Activated T-cell treated with anti-CD3 and anti-CD28 coated beads, Interleukin-2, amount 50 U/mL, for 4 hours (primary cell): ENCODE measurements at regions not wholly inside any gene's neighbourhood (a gene's known extent, or its start where the extent isn't known, plus 50 kb on each side); places are given as distances from the start of the nearest gene placed in this dataset.
"Not testable (repeated sequence)": the region's sequence is repeated elsewhere in the genome, so short reads cannot be mapped to it uniquely, and the experiment has no call there.

Source experiments
- ATAC-seq, 2 donors: fragments of 200-7000 bp; cut with Tn5 transposase; one replicate each; pipeline ENCODE4 v1.10.0; 2021
- DNase-seq: peaks from one replicate; pipeline ENCODE4 v3.0.0-alpha.2; 2020
- H3K27me3 Mint-ChIP-seq: one replicate; pipeline ENCODE4 v1.8.0; 2021; ENCODE audit warnings: low read depth, mixed read lengths
- H3K36me3 Mint-ChIP-seq: one replicate; pipeline ENCODE4 v1.8.0; 2022; ENCODE audit warnings: mixed read lengths; ENCODE audit not compliant: insufficient read depth
- H3K4me1 Mint-ChIP-seq: one replicate; pipeline ENCODE4 v1.8.0; 2021; ENCODE audit warnings: low read depth, mixed read lengths
- H3K4me3 Mint-ChIP-seq: one replicate; pipeline ENCODE4 v1.8.0; 2021; ENCODE audit warnings: mild to moderate bottlenecking, moderate library complexity, mixed read lengths
- H3K9me3 Mint-ChIP-seq: one replicate; pipeline ENCODE4 v1.8.0; 2021; ENCODE audit warnings: mixed read lengths

- no peaks in the 10 kb centered on the region for H3K4me1 Mint-ChIP-seq
Measured at GRCh38 chr9:85443190-85443598, 298.6 kb downstream of the AGTPBP1 start.

DNA sequence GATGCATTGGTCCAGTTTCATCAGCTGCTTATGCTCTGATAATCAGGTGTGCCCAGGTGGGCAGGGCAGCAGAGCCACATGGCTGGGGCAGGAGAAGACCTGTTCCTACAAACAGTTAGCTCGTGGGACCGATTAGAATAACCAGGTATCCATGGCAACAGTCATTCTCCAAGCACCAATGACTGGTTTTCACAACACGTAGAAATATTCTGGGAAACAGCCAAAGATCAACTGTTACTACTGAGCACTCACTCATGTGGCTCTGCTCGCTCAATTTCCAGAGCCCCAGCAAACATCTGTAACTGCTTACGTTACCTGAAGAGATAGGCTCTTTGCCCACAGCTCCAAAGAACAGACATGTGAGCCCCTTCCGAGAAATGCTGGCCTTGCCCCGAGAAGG is 302.0 kb downstream of the AGTPBP1 start:
- Mint-ChIP-seq H3K9me3 (no peaks in the 10 kb centered on the region), H3K4me1 (no peaks in the 10 kb centered on the region), H3K27me3 (no peaks in the 10 kb centered on the region), H3K4me3 (no peak overlapping the region), H3K36me3 (no peaks in the 10 kb centered on the region)
- no peak for DNase-seq
- ATAC-seq: no peak

More at GRCh38 chr9:85443190-85443598, 298.6 kb downstream of the AGTPBP1 start:
- ATAC-seq (no peak), DNase-seq (no peak)
- H3K36me3 Mint-ChIP-seq: no peaks in the 10 kb centered on the region
- peaks cover 5% of the 10 kb centered on the region for H3K9me3 Mint-ChIP-seq
- H3K4me3 Mint-ChIP-seq: no peak overlapping the region
- no peaks in the 10 kb centered on the region for H3K27me3 Mint-ChIP-seq

- not testable (repeated sequence) for H3K4me1 Mint-ChIP-seq, DNase-seq, H3K9me3 Mint-ChIP-seq, ATAC-seq, H3K4me3 Mint-ChIP-seq, H3K36me3 Mint-ChIP-seq
- peaks cover 13% of the 10 kb centered on the region for H3K27me3 Mint-ChIP-seq
Measured at GRCh38 chr9:85433956-85434355, 307.8 kb downstream of the AGTPBP1 start.

DNA sequence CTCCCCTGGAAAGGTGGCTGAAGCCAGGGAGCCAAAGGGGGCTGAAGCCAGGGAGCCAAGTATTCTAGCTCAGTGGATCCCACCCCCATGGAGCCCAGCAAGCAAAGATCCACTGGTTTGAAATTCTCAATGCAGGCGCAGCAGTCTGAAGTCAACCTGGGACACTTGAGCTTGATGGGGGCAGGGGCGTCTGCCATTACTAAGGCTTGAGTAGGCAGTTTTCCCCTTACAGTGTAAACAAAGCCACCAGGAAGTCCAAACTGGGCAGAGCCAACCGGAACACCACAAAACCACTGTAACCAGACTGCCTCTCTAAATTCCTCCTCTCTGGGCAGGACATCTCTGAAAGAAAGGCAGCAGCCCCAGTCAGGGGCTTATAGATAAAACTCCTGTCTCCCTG is 308.2 kb downstream of the AGTPBP1 start:
- H3K9me3 Mint-ChIP-seq, H3K36me3 Mint-ChIP-seq, H3K4me3 Mint-ChIP-seq, ATAC-seq, H3K4me1 Mint-ChIP-seq, DNase-seq: not testable (repeated sequence)
- peaks cover 17% of the 10 kb centered on the region for H3K27me3 Mint-ChIP-seq

DNA sequence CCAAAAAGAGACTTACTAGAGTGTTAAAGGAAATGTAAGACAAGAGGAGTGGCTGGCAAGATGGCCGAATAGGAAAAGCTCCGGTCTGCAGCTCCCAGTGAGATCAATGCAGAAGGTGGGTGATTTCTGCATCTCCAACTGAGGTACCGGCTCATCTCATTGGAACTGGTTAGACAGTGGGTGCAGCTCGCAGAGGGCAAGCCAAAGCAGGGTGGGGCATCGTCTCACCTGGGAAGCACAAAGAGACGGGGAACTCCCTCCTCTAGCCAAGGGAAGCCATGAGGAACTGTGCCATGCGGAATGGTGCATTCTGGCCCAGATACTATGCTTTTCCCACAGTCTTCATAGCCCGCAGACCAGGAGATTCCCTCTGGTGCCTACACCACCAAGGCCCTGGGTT is 308.7 kb downstream of the AGTPBP1 start:
- Mint-ChIP-seq H3K4me1 (no peaks in the 10 kb centered on the region), H3K36me3 (no peaks in the 10 kb centered on the region), H3K4me3 (no peak overlapping the region), H3K27me3 (peaks cover 19% of the 10 kb centered on the region), H3K9me3 (no peaks in the 10 kb centered on the region)
- DNase-seq (no peak), ATAC-seq (no peak)

DNA sequence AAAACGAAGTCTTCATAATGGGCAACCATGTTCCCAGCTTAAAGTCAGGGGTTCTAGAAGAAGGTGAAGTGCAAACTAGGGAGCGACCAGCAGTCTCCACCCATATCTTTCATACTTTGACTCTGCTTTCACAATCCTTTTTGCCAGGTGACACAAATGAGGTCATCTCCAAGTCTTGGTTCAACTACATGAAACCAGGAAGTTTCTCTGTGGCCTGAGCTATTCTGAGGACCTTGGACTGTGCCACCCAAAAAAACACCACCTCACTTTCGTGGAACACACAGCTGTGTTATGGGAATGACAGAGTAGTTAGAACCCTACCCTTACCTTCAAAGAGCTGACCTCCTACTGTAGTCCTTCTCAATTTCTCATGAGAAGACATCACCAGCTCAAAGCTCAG is 309.2 kb downstream of the AGTPBP1 start:
- Mint-ChIP-seq H3K4me3 (no peak overlapping the region), H3K9me3 (no peaks in the 10 kb centered on the region), H3K4me1 (no peaks in the 10 kb centered on the region), H3K36me3 (no peaks in the 10 kb centered on the region), H3K27me3 (peaks cover 20% of the 10 kb centered on the region)
- DNase-seq: no peak
- ATAC-seq: no peak

- H3K4me1 Mint-ChIP-seq: no peaks in the 10 kb centered on the region
Measured at GRCh38 chr9:85431339-85432102, 310.2 kb downstream of the AGTPBP1 start.

DNA sequence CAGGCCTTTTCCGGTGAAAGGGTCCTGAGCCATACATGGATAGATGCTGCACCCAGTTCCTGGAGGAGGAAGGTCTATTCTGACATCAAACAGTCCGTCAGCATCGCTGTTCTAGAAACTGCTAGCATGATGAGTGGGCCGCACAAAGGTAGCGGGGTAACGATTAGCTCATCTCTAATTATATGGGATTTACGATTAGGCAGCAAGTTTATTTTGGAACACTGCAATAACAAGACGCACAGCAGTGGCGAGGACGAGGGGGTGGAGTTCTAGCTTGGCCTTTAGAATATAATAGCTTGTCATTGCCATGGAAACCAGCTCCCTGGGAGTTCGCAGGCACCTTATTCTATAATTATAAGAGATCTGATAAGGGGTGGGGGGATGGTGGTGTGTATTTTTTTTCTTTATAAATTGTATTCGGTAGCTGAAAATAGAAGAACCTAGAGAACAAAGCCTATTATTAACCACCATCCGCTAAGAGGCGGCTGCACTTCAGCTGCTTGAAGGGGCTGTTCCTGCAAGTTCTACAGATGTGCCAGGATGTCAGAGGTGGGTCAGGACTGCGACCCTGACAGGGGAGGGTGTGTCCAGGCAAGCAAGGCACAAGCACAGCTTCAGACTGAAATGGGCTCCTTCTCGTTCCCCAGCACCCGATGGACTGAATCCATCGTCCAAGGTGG is 311.0 kb downstream of the AGTPBP1 start:
- no peaks in the 10 kb centered on the region for H3K36me3 Mint-ChIP-seq
- no peak for DNase-seq
- H3K27me3 Mint-ChIP-seq: peaks cover 26% of the 10 kb centered on the region
- no peak overlapping the region for H3K4me3 Mint-ChIP-seq
- H3K9me3 Mint-ChIP-seq: no peaks in the 10 kb centered on the region
- H3K4me1 Mint-ChIP-seq: no peaks in the 10 kb centered on the region
- no peak for ATAC-seq

More at GRCh38 chr9:85431339-85432102, 310.2 kb downstream of the AGTPBP1 start:
- Mint-ChIP-seq H3K27me3 (peaks cover 23% of the 10 kb centered on the region), H3K36me3 (no peaks in the 10 kb centered on the region), H3K9me3 (no peaks in the 10 kb centered on the region), H3K4me3 (no peak overlapping the region)
- DNase-seq (no peak), ATAC-seq (no peak)

DNA sequence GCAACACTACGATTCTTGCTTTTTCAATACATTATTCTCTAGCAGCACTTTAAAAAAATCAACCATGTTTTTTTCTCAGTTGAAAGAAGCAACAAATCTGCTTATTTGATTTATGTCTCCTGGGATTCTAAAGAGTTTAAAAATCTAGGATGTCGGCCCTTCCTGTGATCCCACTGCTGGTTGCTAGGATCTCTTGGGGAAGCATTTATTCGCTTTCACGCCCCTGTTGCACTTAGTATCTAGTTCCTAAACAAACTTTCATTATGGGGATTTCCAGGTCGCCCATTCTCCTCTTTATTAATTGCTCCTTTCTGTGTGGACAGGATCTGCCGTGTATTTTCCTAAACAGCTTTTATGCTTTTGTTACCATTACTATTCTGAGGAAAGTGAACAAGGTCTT is 313.5 kb downstream of the AGTPBP1 start:
- no peak for ATAC-seq

GRCh38 chr9:85427772-85428171 is 314.0 kb downstream of the AGTPBP1 start:
- Mint-ChIP-seq H3K4me1 (no peaks in the 10 kb centered on the region), H3K9me3 (peaks cover 3% of the 10 kb centered on the region), H3K4me3 (no peak overlapping the region), H3K27me3 (peaks cover 25% of the 10 kb centered on the region), H3K36me3 (no peaks in the 10 kb centered on the region)
- ATAC-seq (no peak), DNase-seq (no peak)

More for the DNA sequence above, 313.5 kb downstream of the AGTPBP1 start:
- Mint-ChIP-seq H3K4me3 (no peak overlapping the region), H3K9me3 (peaks cover 3% of the 10 kb centered on the region), H3K4me1 (no peaks in the 10 kb centered on the region), H3K27me3 (peaks cover 28% of the 10 kb centered on the region), H3K36me3 (no peaks in the 10 kb centered on the region)
- no peak for DNase-seq

DNA sequence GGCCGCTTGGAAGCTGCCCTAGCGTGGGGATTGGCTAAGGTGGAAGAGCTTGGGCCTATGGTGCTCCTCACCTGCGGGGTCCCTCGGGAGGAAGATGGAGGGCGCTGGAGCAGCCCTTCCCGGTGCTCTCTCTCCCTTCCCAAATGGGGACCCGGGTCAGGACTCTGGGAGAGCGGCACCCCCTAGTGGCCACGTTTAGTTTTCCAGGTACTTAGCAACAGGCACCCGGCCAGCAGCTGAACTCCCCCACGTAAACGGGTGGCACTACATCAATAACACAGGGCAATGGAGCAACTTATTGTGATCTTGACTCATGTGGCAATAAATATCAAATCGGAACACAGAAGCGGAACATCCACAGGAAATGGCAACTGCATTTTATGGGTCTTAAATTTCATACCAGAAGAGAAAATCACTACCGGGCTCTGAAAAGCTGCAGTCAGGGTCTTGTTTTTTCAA is 316.6 kb downstream of the AGTPBP1 start:
- ATAC-seq (no peak), DNase-seq (no peak)
- H3K27me3 Mint-ChIP-seq: peaks cover 22% of the 10 kb centered on the region
- H3K9me3 Mint-ChIP-seq: peaks cover 3% of the 10 kb centered on the region
- H3K4me1 Mint-ChIP-seq: no peaks in the 10 kb centered on the region
- H3K36me3 Mint-ChIP-seq: no peaks in the 10 kb centered on the region
- H3K4me3 Mint-ChIP-seq: no peak overlapping the region

- peaks cover 15% of the 10 kb centered on the region for H3K27me3 Mint-ChIP-seq
- no peak overlapping the region for H3K4me3 Mint-ChIP-seq
- H3K36me3 Mint-ChIP-seq: no peaks in the 10 kb centered on the region
- no peak for ATAC-seq
- no peak for DNase-seq
- peaks cover 3% of the 10 kb centered on the region for H3K9me3 Mint-ChIP-seq
- no peaks in the 10 kb centered on the region for H3K4me1 Mint-ChIP-seq
Measured at GRCh38 chr9:85423422-85423821, 318.3 kb downstream of the AGTPBP1 start.

GRCh38 chr9:85421641-85422040 is 320.1 kb downstream of the AGTPBP1 start:
- peaks cover 3% of the 10 kb centered on the region for H3K9me3 Mint-ChIP-seq
- no peak overlapping the region for H3K4me3 Mint-ChIP-seq
- no peak for ATAC-seq
- H3K27me3 Mint-ChIP-seq: peaks cover 9% of the 10 kb centered on the region
- H3K4me1 Mint-ChIP-seq: no peaks in the 10 kb centered on the region
- DNase-seq: no peak
- no peaks in the 10 kb centered on the region for H3K36me3 Mint-ChIP-seq

DNA sequence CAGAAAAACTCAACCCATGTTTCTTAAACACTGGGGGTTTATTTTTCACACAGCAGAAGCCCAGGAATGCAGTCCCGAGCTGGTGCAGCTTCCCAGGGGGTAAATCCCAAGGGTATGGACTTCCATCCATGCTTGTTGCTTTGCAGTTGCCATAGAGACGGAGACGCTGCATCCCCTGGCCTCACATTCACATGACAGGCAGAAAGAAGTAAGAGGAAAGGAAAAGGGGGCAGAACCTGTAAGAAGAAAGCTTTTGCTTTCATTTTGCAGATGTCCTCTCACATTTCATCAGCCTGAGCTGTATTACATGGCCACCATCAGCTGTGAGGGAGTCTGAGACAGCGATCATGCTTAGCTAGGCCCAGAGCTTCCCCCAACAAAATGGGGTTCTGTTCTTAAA is 321.0 kb downstream of the AGTPBP1 start:
- ATAC-seq (no peak), DNase-seq (no peak)
- no peaks in the 10 kb centered on the region for H3K4me1 Mint-ChIP-seq
- H3K9me3 Mint-ChIP-seq: peaks cover 3% of the 10 kb centered on the region
- peaks cover 5% of the 10 kb centered on the region for H3K27me3 Mint-ChIP-seq
- H3K36me3 Mint-ChIP-seq: no peaks in the 10 kb centered on the region
- no peak overlapping the region for H3K4me3 Mint-ChIP-seq

- Mint-ChIP-seq H3K27me3 (peaks cover 1% of the 10 kb centered on the region), H3K4me3 (no peak overlapping the region), H3K36me3 (no peaks in the 10 kb centered on the region), H3K4me1 (no peaks in the 10 kb centered on the region), H3K9me3 (no peaks in the 10 kb centered on the region)
- no peak for ATAC-seq
- no peak for DNase-seq
Measured at GRCh38 chr9:85417674-85418073, 324.1 kb downstream of the AGTPBP1 start.
